Trophoblast cell (in vitro differentiated cells and primary cell): ENCODE measurements at regions not wholly inside any gene's neighbourhood (a gene's known extent, or its start where the extent isn't known, plus 50 kb on each side); places are given as distances from the start of the nearest gene placed in this dataset.

Experiments
- DNase-seq, 2 donors: peaks; one replicate each; pipeline ENCODE4 v3.0.0-alpha.2; 2016
- H2AFZ ChIP-seq: 2 replicates; pipeline ENCODE4 v1.6.1; 2013; ENCODE audit warnings: low read length, moderate library complexity, mild to moderate bottlenecking; ENCODE audit not compliant: insufficient read depth, poor library complexity
- H2AK5ac ChIP-seq: 2 replicates; pipeline ENCODE4 v1.6.1; 2013; ENCODE audit warnings: mild to moderate bottlenecking, low read length
- H2BK120ac ChIP-seq: 2 replicates; pipeline ENCODE4 v1.6.1; 2013; ENCODE audit warnings: low read length, mild to moderate bottlenecking, moderate library complexity; ENCODE audit not compliant: insufficient read depth, poor library complexity
- H2BK12ac ChIP-seq: 2 replicates; pipeline ENCODE4 v1.6.1; 2013; ENCODE audit warnings: mild to moderate bottlenecking, low read length, moderate library complexity
- H2BK5ac ChIP-seq: 2 replicates; pipeline ENCODE4 v1.6.1; 2013; ENCODE audit warnings: low read length, low read depth, moderate library complexity, mild to moderate bottlenecking; ENCODE audit not compliant: poor library complexity
- H3K14ac ChIP-seq: 2 replicates; pipeline ENCODE4 v1.6.1; 2013; ENCODE audit warnings: mild to moderate bottlenecking, low read length
- H3K18ac ChIP-seq: 2 replicates; pipeline ENCODE4 v1.6.1; 2013; ENCODE audit warnings: mild to moderate bottlenecking, low read length
- H3K23ac ChIP-seq: 2 replicates; pipeline ENCODE4 v1.6.1; 2013; ENCODE audit warnings: low read length
- H3K27ac ChIP-seq: 2 replicates; pipeline ENCODE4 v1.5.1; 2013; ENCODE audit warnings: low read depth, mild to moderate bottlenecking, inconsistent platforms, low read length, moderate library complexity
- H3K27me3 ChIP-seq: 2 replicates; pipeline ENCODE4 v1.6.1; 2013; ENCODE audit warnings: inconsistent platforms, mild to moderate bottlenecking, low read length, moderate library complexity; ENCODE audit not compliant: insufficient read depth
- H3K36me3 ChIP-seq, 2 experiments: 1 replicate in 1 of 2; 2 replicates in 1 of 2; pipeline ENCODE4 v1.6.1; 2013; ENCODE audit warnings: low read length in 2 of 2, mild to moderate bottlenecking in 2 of 2, moderate library complexity in 1 of 2; ENCODE audit not compliant: insufficient read depth in 2 of 2, control insufficient read depth in 1 of 2
- H3K4ac ChIP-seq: 2 replicates; pipeline ENCODE4 v1.6.1; 2013; ENCODE audit warnings: low read depth, mild to moderate bottlenecking, low read length, moderate library complexity
- H3K4me1 ChIP-seq, 2 experiments: 1 replicate in 1 of 2; 2 replicates in 1 of 2; pipeline ENCODE4 v1.6.1; 2013; ENCODE audit warnings: low read length in 2 of 2, mild to moderate bottlenecking in 2 of 2, moderate library complexity in 1 of 2; ENCODE audit not compliant: insufficient read depth in 2 of 2, control insufficient read depth in 1 of 2
- H3K4me2 ChIP-seq: 2 replicates; pipeline ENCODE4 v1.6.1; 2013; ENCODE audit warnings: inconsistent platforms, mild to moderate bottlenecking, low read length, moderate library complexity
- H3K4me3 ChIP-seq: 2 replicates; pipeline ENCODE4 v1.5.1; 2013; ENCODE audit warnings: mild to moderate bottlenecking, low read depth, low read length, inconsistent platforms
- H3K79me1 ChIP-seq: one replicate; pipeline ENCODE4 v1.6.1; 2013; ENCODE audit warnings: low read length
- H3K79me2 ChIP-seq: 2 replicates; pipeline ENCODE4 v1.6.1; 2013; ENCODE audit warnings: low read length, mild to moderate bottlenecking; ENCODE audit not compliant: control insufficient read depth, insufficient read depth, poor library complexity
- H3K9ac ChIP-seq: 2 replicates; pipeline ENCODE4 v1.6.1; 2013; ENCODE audit warnings: mild to moderate bottlenecking, low read length
- H3K9me3 ChIP-seq: 2 replicates; pipeline ENCODE4 v1.6.1; 2013; ENCODE audit warnings: low read depth, mild to moderate bottlenecking, control low read depth, inconsistent platforms, low read length; ENCODE audit not compliant: insufficient read depth
- H4K12ac ChIP-seq: 2 replicates; pipeline ENCODE4 v1.6.1; 2013; ENCODE audit warnings: low read depth, mild to moderate bottlenecking, low read length, moderate library complexity
- H4K8ac ChIP-seq: 2 replicates; pipeline ENCODE4 v1.6.1; 2013; ENCODE audit warnings: low read depth, mild to moderate bottlenecking, low read length, moderate library complexity
- H4K91ac ChIP-seq: one replicate; pipeline ENCODE4 v1.6.1; 2013; ENCODE audit warnings: low read depth, mild to moderate bottlenecking, low read length, moderate library complexity
- WGBS: extraction: QIAGEN DNeasy Blood & Tissue Kit; methylation state at CpG from one replicate; pipeline ENCODE4 v1.1.7; 2013; ENCODE audit warnings: missing lambda C conversion rate; ENCODE audit not compliant: insufficient read length, insufficient coverage; ENCODE audit errors: extremely low coverage; 5-methylcytosine and 5-hydroxymethylcytosine counted together

DNA sequence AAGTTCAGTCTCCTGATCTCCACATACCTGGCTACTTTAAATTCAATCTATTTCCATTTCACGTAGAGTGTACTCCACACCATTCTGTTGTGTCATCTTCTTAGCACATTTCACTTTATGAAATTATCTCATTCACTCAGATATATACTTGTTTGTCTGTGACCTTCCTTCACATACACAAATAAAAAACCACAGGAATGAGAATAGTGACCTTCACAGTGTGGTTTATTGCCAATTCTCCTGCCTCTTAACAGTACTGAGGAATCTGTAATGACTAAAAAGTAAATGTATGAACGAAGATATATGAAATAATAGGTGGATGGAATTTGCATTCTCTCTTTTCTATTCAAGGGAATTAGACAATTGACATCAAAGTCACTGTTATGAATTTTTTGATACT is 183.9 kb upstream of the PCDH7 start:
- Histone ChIP-seq H4K8ac (no peak overlapping the region), H3K79me1 (peaks cover 5% of the 10 kb centered on the region), H3K79me2 (no peaks in the 10 kb centered on the region), H4K12ac (no peak overlapping the region), H3K18ac (no peak overlapping the region), H3K4me1 (peaks cover 3 to 8% of the 10 kb centered on the region in 2 experiments), H2AK5ac (no peak overlapping the region), H3K14ac (no peak overlapping the region), H3K23ac (no peak overlapping the region), H3K9me3 (peaks cover 5% of the 10 kb centered on the region), H3K27me3 (no peaks in the 10 kb centered on the region), H3K9ac (no peak overlapping the region), H4K91ac (no peak overlapping the region), H3K4ac (no peak overlapping the region), H3K36me3 (no peaks in the 10 kb centered on the region), H2BK120ac (no peak overlapping the region), H2BK5ac (no peak overlapping the region), H2AFZ (no peak overlapping the region), H3K27ac (no peak overlapping the region), H3K4me3 (no peak overlapping the region), H2BK12ac (no peak overlapping the region), H3K4me2 (no peak overlapping the region)
- no peak for DNase-seq
- no CpG with 5 or more reads among the region's 2 CpGs for WGBS

DNA sequence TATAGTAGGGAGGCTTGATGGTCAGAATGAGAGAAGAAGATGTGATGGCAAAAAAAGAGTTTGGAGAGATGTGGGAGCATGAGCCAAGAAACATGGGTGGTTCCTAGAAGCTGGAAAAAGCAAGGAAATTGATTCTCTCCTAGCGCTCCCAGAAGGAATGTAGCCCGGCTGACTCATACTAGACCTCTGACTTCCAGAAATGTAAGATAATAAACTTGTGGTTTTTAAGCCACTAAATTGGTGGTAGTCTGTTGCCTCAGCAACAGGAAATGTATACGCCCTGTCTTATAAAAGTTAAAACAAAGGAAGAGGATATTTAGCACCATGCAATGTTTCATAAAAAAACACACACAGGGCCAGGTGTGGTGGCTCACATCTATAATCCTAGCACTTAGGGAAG is 182.7 kb upstream of the PCDH7 start:
- Histone ChIP-seq H2BK12ac (peak overlapping the region; percentile 85), H4K12ac (no peak overlapping the region), H2AFZ (no peak overlapping the region), H3K27ac (peak overlapping the region; percentile 37), H3K4me2 (no peak overlapping the region), H3K9me3 (peaks cover 5% of the 10 kb centered on the region), H3K36me3 (no peaks in the 10 kb centered on the region), H3K23ac (no peak overlapping the region), H3K4ac (no peak overlapping the region), H2BK5ac (peak overlapping the region; percentile 31), H4K8ac (no peak overlapping the region), H2AK5ac (no peak overlapping the region), H3K18ac (peak overlapping the region; percentile 33), H4K91ac (peak overlapping the region; percentile 81), H2BK120ac (peak overlapping the region; percentile 88), H3K14ac (peak overlapping the region; percentile 90), H3K27me3 (no peaks in the 10 kb centered on the region), H3K4me3 (no peak overlapping the region), H3K79me1 (peaks cover 5% of the 10 kb centered on the region), H3K9ac (no peak overlapping the region), H3K79me2 (no peaks in the 10 kb centered on the region), H3K4me1 (peaks cover 3 to 8% of the 10 kb centered on the region in 2 experiments)
- WGBS: no CpG with 5 or more reads among the region's 3 CpGs
- peak in 1 of 2 donors; percentile 3 for DNase-seq

DNA sequence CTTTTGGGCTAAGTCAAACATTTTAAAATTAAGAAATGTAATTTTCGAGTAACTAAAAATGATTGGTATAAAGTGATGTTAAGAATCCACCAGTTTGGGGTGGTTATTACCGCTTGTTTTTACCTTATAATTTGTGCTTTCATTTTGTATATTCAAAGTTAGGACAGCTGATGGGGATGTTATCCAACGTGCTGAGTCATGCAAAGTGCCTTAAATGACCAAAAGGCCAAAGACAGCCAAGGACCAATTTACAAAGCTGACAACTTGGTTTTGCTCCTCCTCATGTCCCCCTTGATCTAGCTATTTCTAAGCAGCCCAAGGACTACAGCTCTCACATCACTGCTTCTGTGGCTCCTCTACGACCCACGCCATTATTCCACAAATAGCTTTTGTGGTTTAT is 181.4 kb upstream of the PCDH7 start:
- no peak overlapping the region for H3K18ac ChIP-seq
- no peak overlapping the region for H2AK5ac ChIP-seq

DNA sequence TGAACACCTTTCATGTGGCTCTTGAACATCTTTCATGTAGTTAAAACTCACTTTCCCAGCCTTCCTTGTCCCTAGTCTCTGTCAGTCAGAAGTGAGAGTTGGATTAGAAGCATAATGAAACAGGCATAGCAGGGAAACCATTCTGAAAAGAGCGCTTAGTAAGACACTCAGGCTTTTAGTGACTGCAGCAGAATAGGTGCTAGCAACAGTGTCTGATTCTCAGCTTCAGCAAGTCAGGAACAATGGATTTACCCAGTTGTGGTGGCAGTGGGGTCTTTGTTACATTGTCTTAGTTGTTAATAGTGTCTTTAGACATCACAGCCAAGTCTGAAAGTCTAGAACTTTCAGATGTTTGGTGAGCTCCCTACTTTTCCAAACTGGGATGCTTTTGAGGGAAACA is 177.1 kb upstream of the PCDH7 start:
- no peak for DNase-seq
- Histone ChIP-seq H3K79me2 (no peaks in the 10 kb centered on the region), H3K27ac (no peak overlapping the region), H2BK120ac (peak overlapping the region; percentile 3), H4K8ac (no peak overlapping the region), H4K12ac (no peak overlapping the region), H3K9ac (no peak overlapping the region), H3K4me2 (no peak overlapping the region), H3K4me1 (no peaks in the 10 kb centered on the region), H3K4ac (no peak overlapping the region), H2AFZ (no peak overlapping the region), H3K9me3 (peaks cover 5% of the 10 kb centered on the region), H2BK5ac (no peak overlapping the region), H4K91ac (no peak overlapping the region), H3K4me3 (no peak overlapping the region), H2BK12ac (peak overlapping the region; percentile 24), H3K23ac (no peak overlapping the region), H3K27me3 (no peaks in the 10 kb centered on the region), H3K18ac (no peak overlapping the region), H2AK5ac (no peak overlapping the region), H3K14ac (no peak overlapping the region), H3K79me1 (no peaks in the 10 kb centered on the region), H3K36me3 (no peaks in the 10 kb centered on the region)
- WGBS: no CpG with 5 or more reads among the region's 1 CpG

More for the DNA sequence above, 181.4 kb upstream of the PCDH7 start:
- Histone ChIP-seq H3K23ac (no peak overlapping the region), H3K79me1 (peaks cover 5% of the 10 kb centered on the region), H3K27me3 (no peaks in the 10 kb centered on the region), H3K4me3 (no peak overlapping the region), H3K36me3 (no peaks in the 10 kb centered on the region), H2AFZ (no peak overlapping the region), H2BK120ac (peak overlapping the region; percentile 16), H3K79me2 (no peaks in the 10 kb centered on the region), H2BK5ac (no peak overlapping the region), H3K4ac (no peak overlapping the region), H3K14ac (no peak overlapping the region), H3K9me3 (peaks cover 5% of the 10 kb centered on the region), H3K4me1 (peaks cover 3 to 8% of the 10 kb centered on the region in 2 experiments), H3K9ac (no peak overlapping the region), H3K4me2 (no peak overlapping the region), H4K8ac (no peak overlapping the region), H4K91ac (no peak overlapping the region), H4K12ac (no peak overlapping the region), H2BK12ac (no peak overlapping the region), H3K27ac (no peak overlapping the region)
- no CpG with 5 or more reads among the region's 5 CpGs for WGBS
- no peak for DNase-seq
